ENCODE measurements at regions not wholly inside any gene's neighbourhood (a gene's known extent, or its start where the extent isn't known, plus 50 kb on each side); places are given as distances from the start of the nearest gene placed in this dataset.

- in situ Hi-C loops (cut with HindIII; ENCODE audit: low pct_ligation_motif_present, low sequenced_read_pairs), result no loop called here
- no peaks in the 10 kb centered on the region for H3K36me3 ChIP-seq (replicated peaks)
- no peak for DNase-seq
- no peak overlapping the region for H3K4me3 ChIP-seq (ENCODE audit: low read depth, low read length)
- no peaks in the 10 kb centered on the region for H3K27me3 ChIP-seq (replicated peaks)
- no peak overlapping the region for H3K27ac ChIP-seq
- TF ChIP-seq CTCF (IDR thresholded peaks at IDR 0.05; ENCODE audit: low read depth, low read length, missing control alignments), result no peak
Measured at GRCh38 chr11:87493516-87493915, 455.8 kb downstream of the TMEM135 start.

GRCh38 chr11:87491381-87491780 lies 453.6 kb downstream of the TMEM135 start:
- no peak for TF ChIP-seq CTCF (IDR thresholded peaks at IDR 0.05; ENCODE audit: low read depth, low read length, missing control alignments)
- H3K27ac ChIP-seq, result no peak overlapping the region
- no peaks in the 10 kb centered on the region for H3K27me3 ChIP-seq (replicated peaks)
- H3K36me3 ChIP-seq (replicated peaks), result no peaks in the 10 kb centered on the region
- in situ Hi-C loops (cut with HindIII; ENCODE audit: low pct_ligation_motif_present, low sequenced_read_pairs), result no loop called here
- no peak overlapping the region for H3K4me3 ChIP-seq (ENCODE audit: low read depth, low read length)
- DNase-seq, result no peak

GRCh38 chr11:87490671-87491070 lies 452.9 kb downstream of the TMEM135 start:
- no peak overlapping the region for H3K4me3 ChIP-seq (ENCODE audit: low read depth, low read length)
- no peaks in the 10 kb centered on the region for H3K27me3 ChIP-seq (replicated peaks)
- no peaks in the 10 kb centered on the region for H3K36me3 ChIP-seq (replicated peaks)
- in situ Hi-C loops (cut with HindIII; ENCODE audit: low pct_ligation_motif_present, low sequenced_read_pairs), result no loop called here
- no peak for TF ChIP-seq CTCF (IDR thresholded peaks at IDR 0.05; ENCODE audit: low read depth, low read length, missing control alignments)
- DNase-seq, result no peak
- H3K27ac ChIP-seq, result no peak overlapping the region

- no peak overlapping the region for H3K4me3 ChIP-seq (ENCODE audit: low read depth, low read length)
- no peaks in the 10 kb centered on the region for H3K27me3 ChIP-seq (replicated peaks)
- DNase-seq, result no peak
- H3K27ac ChIP-seq, result no peak overlapping the region
- in situ Hi-C loops (cut with HindIII; ENCODE audit: low pct_ligation_motif_present, low sequenced_read_pairs), result no loop called here
- TF ChIP-seq CTCF (IDR thresholded peaks at IDR 0.05; ENCODE audit: low read depth, low read length, missing control alignments), result no peak
- no peaks in the 10 kb centered on the region for H3K36me3 ChIP-seq (replicated peaks)
Measured at GRCh38 chr11:87484566-87484965, 446.8 kb downstream of the TMEM135 start.

- no peak for TF ChIP-seq CTCF (IDR thresholded peaks at IDR 0.05; ENCODE audit: low read depth, low read length, missing control alignments)
- Histone ChIP-seq H3K4me3 (ENCODE audit: low read depth, low read length) (no peak overlapping the region), H3K27me3 (replicated peaks) (no peaks in the 10 kb centered on the region), H3K27ac (no peak overlapping the region), H3K36me3 (replicated peaks) (no peaks in the 10 kb centered on the region)
- in situ Hi-C loops (cut with HindIII; ENCODE audit: low pct_ligation_motif_present, low sequenced_read_pairs), result no loop called here
- no peak for DNase-seq
Measured at GRCh38 chr11:87477321-87477720, 439.6 kb downstream of the TMEM135 start.

- TF ChIP-seq CTCF (IDR thresholded peaks at IDR 0.05; ENCODE audit: low read depth, low read length, missing control alignments), result no peak
- Histone ChIP-seq H3K36me3 (replicated peaks) (no peaks in the 10 kb centered on the region), H3K27ac (no peak overlapping the region), H3K27me3 (replicated peaks) (no peaks in the 10 kb centered on the region), H3K4me3 (ENCODE audit: low read depth, low read length) (no peak overlapping the region)
- peak; percentile 74 for DNase-seq
- in situ Hi-C loops (cut with HindIII; ENCODE audit: low pct_ligation_motif_present, low sequenced_read_pairs), result no loop called here
Measured at GRCh38 chr11:87473174-87473573, 435.4 kb downstream of the TMEM135 start.
